ENCODE measurements at regions not wholly inside any gene's neighbourhood (a gene's known extent, or its start where the extent isn't known, plus 50 kb on each side); places are given as distances from the start of the nearest gene placed in this dataset.

GRCh38 chr3:118557513-118557912, 477.1 kb downstream of the IGSF11 start:
- DNase-seq (ENCODE audit: low read depth): no peak
- TF ChIP-seq POLR2A (IDR thresholded peaks at IDR 0.05; ENCODE audit: extremely low read depth, insufficient read length) (no peak), MAX (IDR thresholded peaks at IDR 0.05; ENCODE audit: low read depth, low read length) (no peak)
- no peak overlapping the region for H3K4me3 ChIP-seq (ENCODE audit: low read depth, low read length)

- DNase-seq (ENCODE audit: low read depth): no peak
- TF ChIP-seq CTCF (IDR thresholded peaks at IDR 0.05; ENCODE audit: low read depth, low read length) (no peak), MYC (IDR thresholded peaks at IDR 0.05; ENCODE audit: low read depth, low read length) (no peak), MAX (IDR thresholded peaks at IDR 0.05; ENCODE audit: low read depth, low read length) (no peak), POLR2A (IDR thresholded peaks at IDR 0.05; ENCODE audit: extremely low read depth, insufficient read length) (no peak)
- H3K4me3 ChIP-seq (ENCODE audit: low read depth, low read length): no peak overlapping the region
Measured at GRCh38 chr3:118559286-118559685, 475.4 kb downstream of the IGSF11 start.

- DNase-seq (ENCODE audit: low read depth): no peak
- TF ChIP-seq POLR2A (IDR thresholded peaks at IDR 0.05; ENCODE audit: extremely low read depth, insufficient read length) (no peak), MYC (IDR thresholded peaks at IDR 0.05; ENCODE audit: low read depth, low read length) (no peak), CTCF (IDR thresholded peaks at IDR 0.05; ENCODE audit: low read depth, low read length) (no peak), MAX (IDR thresholded peaks at IDR 0.05; ENCODE audit: low read depth, low read length) (no peak)
- no peak overlapping the region for H3K4me3 ChIP-seq (ENCODE audit: low read depth, low read length)
Measured at GRCh38 chr3:118564800-118565199, 469.8 kb downstream of the IGSF11 start.

GRCh38 chr3:118573912-118574311, 460.7 kb downstream of the IGSF11 start:
- no peak overlapping the region for H3K4me3 ChIP-seq (ENCODE audit: low read depth, low read length)
- DNase-seq (ENCODE audit: low read depth): no peak
- TF ChIP-seq CTCF (IDR thresholded peaks at IDR 0.05; ENCODE audit: low read depth, low read length) (no peak), MAX (IDR thresholded peaks at IDR 0.05; ENCODE audit: low read depth, low read length) (no peak), POLR2A (IDR thresholded peaks at IDR 0.05; ENCODE audit: extremely low read depth, insufficient read length) (no peak), MYC (IDR thresholded peaks at IDR 0.05; ENCODE audit: low read depth, low read length) (no peak)

GRCh38 chr3:118577055-118577777, 457.4 kb downstream of the IGSF11 start:
- no peak for DNase-seq (ENCODE audit: low read depth)
- TF ChIP-seq POLR2A (IDR thresholded peaks at IDR 0.05; ENCODE audit: extremely low read depth, insufficient read length) (no peak), CTCF (IDR thresholded peaks at IDR 0.05; ENCODE audit: low read depth, low read length) (no peak), MYC (IDR thresholded peaks at IDR 0.05; ENCODE audit: low read depth, low read length) (no peak)
- no peak overlapping the region for H3K4me3 ChIP-seq (ENCODE audit: low read depth, low read length)

GRCh38 chr3:118578559-118578958, 456.1 kb downstream of the IGSF11 start:
- TF ChIP-seq POLR2A (IDR thresholded peaks at IDR 0.05; ENCODE audit: extremely low read depth, insufficient read length) (no peak), MYC (IDR thresholded peaks at IDR 0.05; ENCODE audit: low read depth, low read length) (no peak), MAX (IDR thresholded peaks at IDR 0.05; ENCODE audit: low read depth, low read length) (no peak), CTCF (IDR thresholded peaks at IDR 0.05; ENCODE audit: low read depth, low read length) (no peak)
- H3K4me3 ChIP-seq (ENCODE audit: low read depth, low read length): no peak overlapping the region
- DNase-seq (ENCODE audit: low read depth): no peak
